DOHH2 (cell line): ENCODE measurements at regions not wholly inside any gene's neighbourhood (a gene's known extent, or its start where the extent isn't known, plus 50 kb on each side); places are given as distances from the start of the nearest gene placed in this dataset.

ENCODE experiments used
- H3F3A ChIP-seq: fragments of 200-600 bp; sonication (generic), shearing (Covaris generic); 2 replicates; pipeline ENCODE4 v1.6.0; 2016; ENCODE audit warnings: antibody characterized with exemption, mild to moderate bottlenecking; ENCODE audit not compliant: control insufficient read depth, insufficient read depth
- H3K27ac ChIP-seq: fragments of 200-600 bp; sonication (generic); 2 replicates; pipeline ENCODE4 v1.5.1; 2014; ENCODE audit warnings: low read depth, mild to moderate bottlenecking, low read length, moderate library complexity
- H3K27me3 ChIP-seq: fragments of 200-600 bp; sonication (generic); 2 replicates; pipeline ENCODE4 v1.6.1; 2014; ENCODE audit warnings: mild to moderate bottlenecking, low read length, mixed read lengths; ENCODE audit not compliant: control insufficient read depth
- H3K36me3 ChIP-seq: fragments of 200-600 bp; sonication (generic); 2 replicates; pipeline ENCODE4 v1.6.1; 2014; ENCODE audit warnings: mild to moderate bottlenecking, low read length, moderate library complexity, mixed read lengths; ENCODE audit not compliant: control insufficient read depth
- H3K4me1 ChIP-seq: fragments of 200-600 bp; sonication (generic); 2 replicates; pipeline ENCODE4 v1.6.1; 2014; ENCODE audit warnings: mild to moderate bottlenecking, low read length, mixed read lengths; ENCODE audit not compliant: control insufficient read depth
- H3K4me2 ChIP-seq: fragments of 200-600 bp; sonication (generic); 2 replicates; pipeline ENCODE4 v1.6.0; 2014; ENCODE audit warnings: mild to moderate bottlenecking, low read length, moderate library complexity
- H3K4me3 ChIP-seq: fragments of 200-600 bp; sonication (generic); 2 replicates; pipeline ENCODE4 v1.5.1; 2014; ENCODE audit warnings: mild to moderate bottlenecking, low read length, mixed read lengths
- H3K79me2 ChIP-seq: fragments of 200-600 bp; sonication (generic); 2 replicates; pipeline ENCODE4 v1.6.1; 2014; ENCODE audit warnings: mild to moderate bottlenecking, low read length, mixed read lengths; ENCODE audit not compliant: control insufficient read depth
- H3K9me2 ChIP-seq: fragments of 200-600 bp; sonication (generic); replicated peaks from 2 replicates; pipeline ENCODE4 v1.6.1; 2014; ENCODE audit warnings: mild to moderate bottlenecking, low read length, mixed read lengths; ENCODE audit not compliant: control insufficient read depth
- H3K9me3 ChIP-seq: fragments of 200-600 bp; sonication (generic); 2 replicates; pipeline ENCODE4 v1.6.1; 2014; ENCODE audit warnings: antibody characterized with exemption, low read length, mixed read lengths; ENCODE audit not compliant: control insufficient read depth, insufficient read depth
- H4K20me1 ChIP-seq: fragments of 200-600 bp; sonication (generic); 2 replicates; pipeline ENCODE4 v1.6.0; 2014; ENCODE audit warnings: low read depth, mild to moderate bottlenecking, antibody characterized with exemption, low read length, moderate library complexity; ENCODE audit not compliant: control insufficient read depth, insufficient read depth
- EZH2phosphoT487 ChIP-seq: fragments of 200-600 bp; sonication (generic); IDR thresholded peaks from 2 replicates; pipeline ENCODE4 v1.6.1; 2017; ENCODE audit warnings: borderline replicate concordance, mild to moderate bottlenecking, antibody characterized with exemption, low read length, moderate library complexity, mixed read lengths
- TF ChIP-seq, protein P1 (sequence below): fragments of 200-600 bp; sonication (generic); IDR thresholded peaks from one replicate; pipeline ENCODE4 v1.5.1; 2014; ENCODE audit warnings: antibody characterized with exemption, mild to moderate bottlenecking, low read depth, low read length; ENCODE audit not compliant: poor library complexity, severe bottlenecking

DNA sequence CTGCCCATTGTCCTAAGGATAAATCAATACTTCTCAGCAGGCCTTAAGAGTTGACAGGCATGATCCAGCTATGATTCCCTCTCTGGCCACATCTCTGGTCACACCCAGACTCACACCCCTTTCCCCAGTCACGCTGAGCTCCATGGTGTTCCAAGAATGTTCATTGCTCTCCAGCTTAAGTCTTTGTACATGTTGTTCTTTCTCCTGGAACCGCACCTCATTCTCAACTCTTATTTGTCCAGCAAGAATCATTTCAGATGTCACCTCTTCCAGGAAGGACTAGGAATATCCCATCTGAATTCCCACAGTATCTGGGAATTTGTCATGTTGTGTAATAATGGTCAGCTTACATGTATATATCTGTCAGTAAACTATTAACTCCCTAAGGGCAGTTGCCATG lies 118.3 kb upstream of the GALNT15 start:
- Histone ChIP-seq H3K36me3 (no peaks in the 10 kb centered on the region), H3F3A (no peaks in the 10 kb centered on the region), H3K9me3 (no peaks in the 10 kb centered on the region), H3K79me2 (no peaks in the 10 kb centered on the region), H3K4me3 (no peak overlapping the region), H3K9me2 (no peaks in the 10 kb centered on the region), H3K27me3 (no peaks in the 10 kb centered on the region), H4K20me1 (no peaks in the 10 kb centered on the region), H3K4me2 (no peak overlapping the region), H3K4me1 (no peaks in the 10 kb centered on the region), H3K27ac (no peak overlapping the region)
- no peak for TF ChIP-seq EZH2phosphoT487
- TF ChIP-seq, protein P1, sequence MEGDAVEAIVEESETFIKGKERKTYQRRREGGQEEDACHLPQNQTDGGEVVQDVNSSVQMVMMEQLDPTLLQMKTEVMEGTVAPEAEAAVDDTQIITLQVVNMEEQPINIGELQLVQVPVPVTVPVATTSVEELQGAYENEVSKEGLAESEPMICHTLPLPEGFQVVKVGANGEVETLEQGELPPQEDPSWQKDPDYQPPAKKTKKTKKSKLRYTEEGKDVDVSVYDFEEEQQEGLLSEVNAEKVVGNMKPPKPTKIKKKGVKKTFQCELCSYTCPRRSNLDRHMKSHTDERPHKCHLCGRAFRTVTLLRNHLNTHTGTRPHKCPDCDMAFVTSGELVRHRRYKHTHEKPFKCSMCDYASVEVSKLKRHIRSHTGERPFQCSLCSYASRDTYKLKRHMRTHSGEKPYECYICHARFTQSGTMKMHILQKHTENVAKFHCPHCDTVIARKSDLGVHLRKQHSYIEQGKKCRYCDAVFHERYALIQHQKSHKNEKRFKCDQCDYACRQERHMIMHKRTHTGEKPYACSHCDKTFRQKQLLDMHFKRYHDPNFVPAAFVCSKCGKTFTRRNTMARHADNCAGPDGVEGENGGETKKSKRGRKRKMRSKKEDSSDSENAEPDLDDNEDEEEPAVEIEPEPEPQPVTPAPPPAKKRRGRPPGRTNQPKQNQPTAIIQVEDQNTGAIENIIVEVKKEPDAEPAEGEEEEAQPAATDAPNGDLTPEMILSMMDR, result no peak

DNA sequence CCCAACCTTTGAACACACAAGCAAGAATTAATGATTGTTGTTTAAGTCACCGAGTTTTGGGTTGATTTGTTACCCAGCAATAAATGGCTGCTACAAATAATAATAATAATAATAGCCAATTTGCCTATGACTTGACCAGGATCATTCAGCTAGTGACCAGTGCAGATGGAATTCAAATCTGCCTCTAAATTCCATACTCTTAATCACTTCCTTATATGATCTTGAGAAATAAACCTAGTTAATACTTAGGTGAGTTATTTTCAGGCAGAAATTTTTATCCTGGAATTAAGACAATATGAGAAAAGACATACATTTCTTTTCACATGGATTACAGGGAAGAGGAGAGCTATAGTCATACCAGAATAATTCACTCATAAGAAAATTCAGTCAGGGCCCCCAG lies 116.0 kb upstream of the GALNT15 start:
- Histone ChIP-seq H4K20me1 (no peaks in the 10 kb centered on the region), H3K4me3 (no peak overlapping the region), H3K79me2 (no peaks in the 10 kb centered on the region), H3K27ac (no peak overlapping the region), H3K36me3 (no peaks in the 10 kb centered on the region), H3K4me2 (no peak overlapping the region), H3K4me1 (no peaks in the 10 kb centered on the region), H3K9me3 (no peaks in the 10 kb centered on the region), H3F3A (no peaks in the 10 kb centered on the region), H3K27me3 (no peaks in the 10 kb centered on the region; the same call in 1 of the 2 replicates), H3K9me2 (no peaks in the 10 kb centered on the region)
- TF ChIP-seq, protein P1, result no peak
- no peak for TF ChIP-seq EZH2phosphoT487

DNA sequence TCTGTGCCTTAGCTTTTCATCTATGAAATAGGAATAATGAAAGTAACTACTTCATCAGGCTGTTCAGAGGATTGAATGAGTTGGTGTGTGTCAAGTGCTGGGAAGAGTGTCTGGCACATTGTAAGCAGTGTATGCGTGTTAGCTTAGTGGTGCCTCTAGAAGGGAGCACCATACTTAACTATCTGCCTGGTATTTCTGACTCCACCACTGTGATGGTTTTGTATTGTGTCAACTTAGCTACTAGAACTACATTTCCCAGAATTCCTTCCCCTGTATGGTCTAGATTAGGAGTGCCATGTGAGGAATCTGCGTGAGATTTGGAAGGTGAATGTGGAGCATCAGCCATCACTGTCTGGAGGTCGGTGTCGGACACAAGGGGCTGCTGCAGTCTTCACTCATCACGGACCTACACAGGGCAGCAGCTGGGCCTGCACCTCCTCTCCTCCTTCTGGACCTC lies 115.4 kb upstream of the GALNT15 start:
- H3K4me2 ChIP-seq, result no peak overlapping the region
- no peaks in the 10 kb centered on the region for H3K79me2 ChIP-seq
- H3K9me2 ChIP-seq, result no peaks in the 10 kb centered on the region
- H3K4me1 ChIP-seq, result no peaks in the 10 kb centered on the region
- no peak overlapping the region for H3K4me3 ChIP-seq
- no peak overlapping the region for H3K27ac ChIP-seq
- no peak for TF ChIP-seq EZH2phosphoT487
- no peaks in the 10 kb centered on the region for H4K20me1 ChIP-seq
- H3K27me3 ChIP-seq, result no peaks in the 10 kb centered on the region; the same call in 1 of the 2 replicates
- H3F3A ChIP-seq, result no peaks in the 10 kb centered on the region
- H3K9me3 ChIP-seq, result no peaks in the 10 kb centered on the region
- H3K36me3 ChIP-seq, result no peaks in the 10 kb centered on the region

DNA sequence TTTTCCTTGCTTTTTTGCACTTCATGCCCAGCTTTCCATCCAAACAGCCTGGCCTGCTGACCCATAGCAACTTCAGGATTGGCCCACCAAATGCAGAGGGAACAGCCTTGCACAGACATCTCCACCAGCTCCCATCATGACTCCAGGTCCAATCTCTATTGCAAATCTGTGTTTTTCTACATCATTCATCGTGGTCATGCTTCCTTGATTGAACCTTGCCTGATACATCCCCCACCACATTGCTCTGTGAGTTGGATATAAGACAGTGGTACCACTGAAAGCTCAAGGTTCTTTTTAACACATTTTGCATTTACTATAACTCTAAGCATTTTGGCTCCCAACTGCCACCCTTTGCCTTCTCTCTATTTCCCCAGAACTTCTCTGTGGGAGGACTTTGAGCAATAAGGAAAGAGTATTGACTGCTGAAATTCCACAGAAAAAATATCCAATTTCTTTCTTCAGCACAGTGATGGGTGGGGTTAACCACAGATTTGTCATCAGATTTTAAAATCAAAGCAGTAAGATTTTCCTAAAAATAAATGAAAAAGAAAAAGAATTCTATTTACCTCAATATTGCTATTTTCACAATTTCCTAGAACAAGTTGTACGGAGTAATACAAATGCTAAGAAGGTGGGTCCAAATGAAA lies 114.6 kb upstream of the GALNT15 start:
- Histone ChIP-seq H3K4me1 (no peaks in the 10 kb centered on the region), H3K9me3 (no peaks in the 10 kb centered on the region), H4K20me1 (no peaks in the 10 kb centered on the region), H3K4me2 (no peak overlapping the region), H3K9me2 (no peaks in the 10 kb centered on the region), H3F3A (no peaks in the 10 kb centered on the region), H3K79me2 (no peaks in the 10 kb centered on the region), H3K36me3 (no peaks in the 10 kb centered on the region), H3K27ac (no peak overlapping the region), H3K4me3 (no peak overlapping the region), H3K27me3 (peaks cover under 1% of the 10 kb centered on the region; the same call in 1 of the 2 replicates)
- TF ChIP-seq, protein P1, result no peak
- TF ChIP-seq EZH2phosphoT487, result no peak
